ENCODE measurements at regions not wholly inside any gene's neighbourhood (a gene's known extent, or its start where the extent isn't known, plus 50 kb on each side); places are given as distances from the start of the nearest gene placed in this dataset.

GRCh38 chr1:232457595-232457994 is 172.3 kb downstream of the SIPA1L2 start:
- Histone ChIP-seq H3K4me3 (ENCODE audit: insufficient read depth, low read depth, low read length) (no peak overlapping the region), H3K27ac (ENCODE audit: insufficient read depth, low read depth, low read length, poor library complexity, severe bottlenecking) (no peak overlapping the region), H3K36me3 (ENCODE audit: control insufficient read depth, insufficient read depth, low read length) (no peaks in the 10 kb centered on the region), H3K9me3 (ENCODE audit: control insufficient read depth, low read length) (no peaks in the 10 kb centered on the region), H3K4me1 (ENCODE audit: control insufficient read depth, insufficient read depth, low read length) (peaks cover 3% of the 10 kb centered on the region), H3K27me3 (ENCODE audit: control insufficient read depth, insufficient read depth, low read length, poor library complexity, severe bottlenecking) (no peaks in the 10 kb centered on the region)
- WGBS, 2 experiments: 100% methylated on average over 2 of the region's 3 CpGs; no CpG with 5 or more reads in 1 of the 2 experiments

GRCh38 chr1:232456714-232457113 is 173.2 kb downstream of the SIPA1L2 start:
- Histone ChIP-seq H3K4me3 (ENCODE audit: insufficient read depth, low read depth, low read length) (no peak overlapping the region), H3K27ac (ENCODE audit: insufficient read depth, low read depth, low read length, poor library complexity, severe bottlenecking) (no peak overlapping the region), H3K4me1 (ENCODE audit: control insufficient read depth, insufficient read depth, low read length) (peaks cover 3% of the 10 kb centered on the region), H3K36me3 (ENCODE audit: control insufficient read depth, insufficient read depth, low read length) (no peaks in the 10 kb centered on the region), H3K27me3 (ENCODE audit: control insufficient read depth, insufficient read depth, low read length, poor library complexity, severe bottlenecking) (no peaks in the 10 kb centered on the region), H3K9me3 (ENCODE audit: control insufficient read depth, low read length) (no peaks in the 10 kb centered on the region)
- WGBS, 2 experiments: 32 to 37% methylated on average over 2 of the region's 2 CpGs

- Histone ChIP-seq H3K27me3 (ENCODE audit: control insufficient read depth, insufficient read depth, low read length, poor library complexity, severe bottlenecking) (no peaks in the 10 kb centered on the region), H3K4me1 (ENCODE audit: control insufficient read depth, insufficient read depth, low read length) (peaks cover 3% of the 10 kb centered on the region), H3K9me3 (ENCODE audit: control insufficient read depth, low read length) (no peaks in the 10 kb centered on the region), H3K27ac (ENCODE audit: insufficient read depth, low read depth, low read length, poor library complexity, severe bottlenecking) (no peak overlapping the region), H3K36me3 (ENCODE audit: control insufficient read depth, insufficient read depth, low read length) (no peaks in the 10 kb centered on the region), H3K4me3 (ENCODE audit: insufficient read depth, low read depth, low read length) (no peak overlapping the region)
- 63 to 70% methylated on average over 6 of the region's 7 CpGs for WGBS, 2 experiments
These were observed 175.6 kb downstream of the SIPA1L2 start for GRCh38 chr1:232454227-232454886.

- Histone ChIP-seq H3K9me3 (ENCODE audit: control insufficient read depth, low read length) (no peaks in the 10 kb centered on the region), H3K4me3 (ENCODE audit: insufficient read depth, low read depth, low read length) (no peak overlapping the region), H3K36me3 (ENCODE audit: control insufficient read depth, insufficient read depth, low read length) (no peaks in the 10 kb centered on the region), H3K27me3 (ENCODE audit: control insufficient read depth, insufficient read depth, low read length, poor library complexity, severe bottlenecking) (no peaks in the 10 kb centered on the region), H3K4me1 (ENCODE audit: control insufficient read depth, insufficient read depth, low read length) (peaks cover 3% of the 10 kb centered on the region), H3K27ac (ENCODE audit: insufficient read depth, low read depth, low read length, poor library complexity, severe bottlenecking) (no peak overlapping the region)
- WGBS, 2 experiments: 100% methylated on average over 1 of the region's 1 CpG; no CpG with 5 or more reads in 1 of the 2 experiments
These were observed 177.0 kb downstream of the SIPA1L2 start for GRCh38 chr1:232452736-232453440.

GRCh38 chr1:232452117-232452516 is 177.8 kb downstream of the SIPA1L2 start:
- Histone ChIP-seq H3K9me3 (ENCODE audit: control insufficient read depth, low read length) (no peaks in the 10 kb centered on the region), H3K36me3 (ENCODE audit: control insufficient read depth, insufficient read depth, low read length) (no peaks in the 10 kb centered on the region), H3K4me1 (ENCODE audit: control insufficient read depth, insufficient read depth, low read length) (peaks cover 8% of the 10 kb centered on the region), H3K27ac (ENCODE audit: insufficient read depth, low read depth, low read length, poor library complexity, severe bottlenecking) (no peak overlapping the region), H3K4me3 (ENCODE audit: insufficient read depth, low read depth, low read length) (no peak overlapping the region), H3K27me3 (ENCODE audit: control insufficient read depth, insufficient read depth, low read length, poor library complexity, severe bottlenecking) (no peaks in the 10 kb centered on the region)
- WGBS, 2 experiments: 90 to 92% methylated on average over 3 of the region's 3 CpGs

GRCh38 chr1:232451506-232451905 is 178.4 kb downstream of the SIPA1L2 start:
- Histone ChIP-seq H3K4me1 (ENCODE audit: control insufficient read depth, insufficient read depth, low read length) (peaks cover 5% of the 10 kb centered on the region), H3K27me3 (ENCODE audit: control insufficient read depth, insufficient read depth, low read length, poor library complexity, severe bottlenecking) (no peaks in the 10 kb centered on the region), H3K36me3 (ENCODE audit: control insufficient read depth, insufficient read depth, low read length) (no peaks in the 10 kb centered on the region), H3K9me3 (ENCODE audit: control insufficient read depth, low read length) (no peaks in the 10 kb centered on the region), H3K4me3 (ENCODE audit: insufficient read depth, low read depth, low read length) (no peak overlapping the region), H3K27ac (ENCODE audit: insufficient read depth, low read depth, low read length, poor library complexity, severe bottlenecking) (no peak overlapping the region)
- 93 to 97% methylated on average over 2 of the region's 2 CpGs for WGBS, 2 experiments

- no peaks in the 10 kb centered on the region for H3K27me3 ChIP-seq (ENCODE audit: control insufficient read depth, insufficient read depth, low read length, poor library complexity, severe bottlenecking)
- WGBS, 2 experiments: 97 to 100% methylated on average over 1 of the region's 1 CpG
- H3K36me3 ChIP-seq (ENCODE audit: control insufficient read depth, insufficient read depth, low read length): no peaks in the 10 kb centered on the region
- no peak overlapping the region for H3K27ac ChIP-seq (ENCODE audit: insufficient read depth, low read depth, low read length, poor library complexity, severe bottlenecking)
- H3K4me1 ChIP-seq (ENCODE audit: control insufficient read depth, insufficient read depth, low read length): peaks cover 5% of the 10 kb centered on the region
- no peak overlapping the region for H3K4me3 ChIP-seq (ENCODE audit: insufficient read depth, low read depth, low read length)
- H3K9me3 ChIP-seq (ENCODE audit: control insufficient read depth, low read length): no peaks in the 10 kb centered on the region
These were observed 179.3 kb downstream of the SIPA1L2 start for GRCh38 chr1:232450615-232451014.

GRCh38 chr1:232447125-232447524 is 182.8 kb downstream of the SIPA1L2 start:
- Histone ChIP-seq H3K27ac (ENCODE audit: insufficient read depth, low read depth, low read length, poor library complexity, severe bottlenecking) (no peak overlapping the region), H3K9me3 (ENCODE audit: control insufficient read depth, low read length) (no peaks in the 10 kb centered on the region), H3K4me1 (ENCODE audit: control insufficient read depth, insufficient read depth, low read length) (peaks cover 5% of the 10 kb centered on the region), H3K27me3 (ENCODE audit: control insufficient read depth, insufficient read depth, low read length, poor library complexity, severe bottlenecking) (no peaks in the 10 kb centered on the region), H3K36me3 (ENCODE audit: control insufficient read depth, insufficient read depth, low read length) (peaks cover 10% of the 10 kb centered on the region), H3K4me3 (ENCODE audit: insufficient read depth, low read depth, low read length) (no peak overlapping the region)
- 71 to 88% methylated on average over 2 of the region's 2 CpGs for WGBS, 2 experiments

- Histone ChIP-seq H3K9me3 (ENCODE audit: control insufficient read depth, low read length) (no peaks in the 10 kb centered on the region), H3K36me3 (ENCODE audit: control insufficient read depth, insufficient read depth, low read length) (peaks cover 10% of the 10 kb centered on the region), H3K4me3 (ENCODE audit: insufficient read depth, low read depth, low read length) (no peak overlapping the region), H3K27ac (ENCODE audit: insufficient read depth, low read depth, low read length, poor library complexity, severe bottlenecking) (no peak overlapping the region), H3K27me3 (ENCODE audit: control insufficient read depth, insufficient read depth, low read length, poor library complexity, severe bottlenecking) (no peaks in the 10 kb centered on the region), H3K4me1 (ENCODE audit: control insufficient read depth, insufficient read depth, low read length) (peaks cover 5% of the 10 kb centered on the region)
- WGBS, 2 experiments: 95% methylated on average over 24 of the region's 24 CpGs
These were observed 184.4 kb downstream of the SIPA1L2 start for GRCh38 chr1:232445361-232446106.

GRCh38 chr1:232443372-232443771 is 186.6 kb downstream of the SIPA1L2 start:
- H3K4me1 ChIP-seq (ENCODE audit: control insufficient read depth, insufficient read depth, low read length): peaks cover 5% of the 10 kb centered on the region
- H3K36me3 ChIP-seq (ENCODE audit: control insufficient read depth, insufficient read depth, low read length): peaks cover 16% of the 10 kb centered on the region

More at GRCh38 chr1:232443372-232443771, 186.6 kb downstream of the SIPA1L2 start:
- no peaks in the 10 kb centered on the region for H3K9me3 ChIP-seq (ENCODE audit: control insufficient read depth, low read length)
- no peak overlapping the region for H3K27ac ChIP-seq (ENCODE audit: insufficient read depth, low read depth, low read length, poor library complexity, severe bottlenecking)
- 95% methylated on average over 7 of the region's 7 CpGs for WGBS, 2 experiments
- H3K4me3 ChIP-seq (ENCODE audit: insufficient read depth, low read depth, low read length): no peak overlapping the region
- no peaks in the 10 kb centered on the region for H3K27me3 ChIP-seq (ENCODE audit: control insufficient read depth, insufficient read depth, low read length, poor library complexity, severe bottlenecking)
